NT2/D1 (cell line): ENCODE measurements at regions not wholly inside any gene's neighbourhood (a gene's known extent, or its start where the extent isn't known, plus 50 kb on each side); places are given as distances from the start of the nearest gene placed in this dataset.
"Not testable (repeated sequence)": the region's sequence is repeated elsewhere in the genome, so short reads cannot be mapped to it uniquely, and the experiment has no call there.

Source experiments
- YY1 ChIP-seq: IDR thresholded peaks from 2 replicates; pipeline ENCODE4 v1.6.1; 2011; ENCODE audit not compliant: insufficient read length, insufficient read depth
- ZNF274 ChIP-seq: IDR thresholded peaks from 2 replicates; pipeline ENCODE4 v1.6.1; 2011; ENCODE audit warnings: mild to moderate bottlenecking, low read depth, low read length

- TF ChIP-seq ZNF274, YY1: not testable (repeated sequence)
These were observed 268.9 kb downstream of the OSR1 start for GRCh38 chr2:19089476-19089875.
